Fibroblast of the aortic adventitia (primary cell): ENCODE measurements at regions not wholly inside any gene's neighbourhood (a gene's known extent, or its start where the extent isn't known, plus 50 kb on each side); places are given as distances from the start of the nearest gene placed in this dataset.
"Not testable (repeated sequence)": the region's sequence is repeated elsewhere in the genome, so short reads cannot be mapped to it uniquely, and the experiment has no call there.

Experiments used
- DNase-seq: peaks from one replicate; pipeline ENCODE4 v3.0.0-alpha.2; 2010; ENCODE audit warnings: low read depth
- H3K4me3 ChIP-seq: 2 replicates; pipeline ENCODE4 v1.5.1; 2011; ENCODE audit warnings: low read depth, mild to moderate bottlenecking, control low read depth, low read length, moderate library complexity
- CTCF ChIP-seq: IDR thresholded peaks from 2 replicates; pipeline ENCODE4 v1.5.1; 2011; ENCODE audit warnings: mild to moderate bottlenecking, low read length, control low read depth, inconsistent platforms; ENCODE audit not compliant: insufficient read depth

GRCh38 chr1:79177844-79178243 lies 171.3 kb upstream of the ADGRL4 start:
- DNase-seq = no peak
- no peak overlapping the region for H3K4me3 ChIP-seq
- no peak for TF ChIP-seq CTCF

GRCh38 chr1:79161077-79161476 lies 154.5 kb upstream of the ADGRL4 start:
- no peak for TF ChIP-seq CTCF
- peak; percentile 73 for DNase-seq
- no peak overlapping the region for H3K4me3 ChIP-seq

- H3K4me3 ChIP-seq = no peak overlapping the region
- no peak for DNase-seq
- no peak for TF ChIP-seq CTCF
Observed at GRCh38 chr1:79155991-79156390, 149.5 kb upstream of the ADGRL4 start.

GRCh38 chr1:79151006-79151796 lies 144.7 kb upstream of the ADGRL4 start:
- no peak for TF ChIP-seq CTCF
- peak; percentile 17 for DNase-seq
- no peak overlapping the region for H3K4me3 ChIP-seq

GRCh38 chr1:79150576-79150975 lies 144.0 kb upstream of the ADGRL4 start:
- TF ChIP-seq CTCF = no peak
- DNase-seq = no peak
- no peak overlapping the region for H3K4me3 ChIP-seq

GRCh38 chr1:79138227-79138626 lies 131.7 kb upstream of the ADGRL4 start:
- not testable (repeated sequence) for DNase-seq, H3K4me3 ChIP-seq

- DNase-seq = no peak
- TF ChIP-seq CTCF = no peak
Observed at GRCh38 chr1:79133774-79134364, 127.3 kb upstream of the ADGRL4 start.

More at GRCh38 chr1:79133774-79134364, 127.3 kb upstream of the ADGRL4 start:
- no peak overlapping the region for H3K4me3 ChIP-seq
